K562 (cell line): ENCODE measurements at regions not wholly inside any gene's neighbourhood (a gene's known extent, or its start where the extent isn't known, plus 50 kb on each side); places are given as distances from the start of the nearest gene placed in this dataset.

Source experiments
- ATAC-seq: fragments of 200-7000 bp; cut with Tn5 transposase; 3 replicates; pipeline ENCODE4 v1.9.1; 2020; ENCODE audit warnings: moderate library complexity
- BruUV-seq: library from RNA; stranded (reverse); fragments of 400-500 nt; replicated peaks from 2 replicates; lab custom pipeline; 2021; lab: Mats Ljungman, UMichigan
- CTCF ChIA-PET: fragments of 300-600 bp; formaldehyde crosslinking; extraction: SDS; loops from one replicate; lab custom pipeline; 2021; ENCODE audit warnings: low intra/inter-chr PET ratio; lab: Yijun Ruan, JAX
- POLR2A ChIA-PET: fragments of 300-600, 350-650 bp; sonication (Branson Sonifier 250); formaldehyde crosslinking; extraction: SDS; loops from one replicate; lab custom pipeline; 2021; ENCODE audit warnings: antibody characterized with exemption, inconsistent platforms; lab: Yijun Ruan, JAX
- DNase-seq, 4 experiments: peaks; one replicate each; pipeline versions ENCODE4 v3.0.0 to v3.0.0-alpha.2; 2011 to 2018; ENCODE audit warnings: low spot score in 3 of 4, mixed read lengths in 3 of 4; ENCODE audit errors: extremely low read depth in 1 of 4
- FAIRE-seq: peaks from 2 replicates; lab custom pipeline; 2011; peaks lifted over from hg19 to GRCh38; lab: Jason Lieb, UNC
- H2AFZ ChIP-seq: 2 replicates; pipeline ENCODE4 v1.6.0; 2011; ENCODE audit warnings: low read depth, low read length, control low read depth, inconsistent platforms
- H3K27ac ChIP-seq: fragments of 200-600 bp; 3 replicates; pipeline ENCODE4 v1.8.0; 2011; ENCODE audit warnings: low read depth, mild to moderate bottlenecking, control low read depth, inconsistent platforms, low read length, moderate library complexity, mixed read lengths; ENCODE audit errors: extremely low read depth
- H3K27me3 ChIP-seq, 2 experiments: fragments of 300-600 bp in 1 of 2; 2 replicates in 1 of 2; 3 replicates in 1 of 2; pipeline versions ENCODE4 v1.6.0 to v1.8.0; 2011; ENCODE audit warnings: inconsistent platforms in 2 of 2, low read length in 2 of 2, mild to moderate bottlenecking in 1 of 2, mixed read lengths in 1 of 2, moderate library complexity in 1 of 2; ENCODE audit not compliant: control insufficient read depth in 2 of 2, insufficient read depth in 2 of 2
- H3K36me3 ChIP-seq: fragments of 300-600 bp; 3 replicates; pipeline ENCODE4 v1.8.0; 2011; ENCODE audit warnings: mild to moderate bottlenecking, low read length, inconsistent platforms; ENCODE audit not compliant: control insufficient read depth, insufficient read depth
- H3K4me1 ChIP-seq, 2 experiments: fragments of 200-600 bp in 1 of 2; replicated peaks in 1 of 2; 2 replicates in 1 of 2; 3 replicates in 1 of 2; pipeline versions ENCODE4 v1.5.1 to v1.8.0; 2011; ENCODE audit warnings: inconsistent platforms in 2 of 2, low read length in 2 of 2, mild to moderate bottlenecking in 1 of 2, mixed read lengths in 1 of 2, moderate library complexity in 1 of 2; ENCODE audit not compliant: control insufficient read depth in 2 of 2, insufficient read depth in 2 of 2
- H3K4me2 ChIP-seq: 2 replicates; pipeline ENCODE4 v1.6.1; 2011; ENCODE audit warnings: low read length, control low read depth, inconsistent platforms, mixed read lengths; ENCODE audit not compliant: insufficient read depth
- H3K4me3 ChIP-seq: fragments of 200-600 bp; sonication (generic), shearing (Covaris generic); 2 replicates; pipeline ENCODE4 v1.5.1; 2016; ENCODE audit warnings: control low read depth, inconsistent platforms
- H3K79me2 ChIP-seq: fragments of 200-600 bp; 3 replicates; pipeline ENCODE4 v1.8.0; 2011; ENCODE audit warnings: low read length, inconsistent platforms; ENCODE audit not compliant: control insufficient read depth, insufficient read depth
- H3K9ac ChIP-seq, 2 experiments: 2 replicates each; pipeline versions ENCODE4 v1.6.0 to v1.6.1; 2011; ENCODE audit warnings: low read depth in 2 of 2, low read length in 2 of 2, control low read depth in 1 of 2, inconsistent platforms in 1 of 2, mild to moderate bottlenecking in 1 of 2, mixed read lengths in 1 of 2; ENCODE audit not compliant: insufficient read depth in 1 of 2
- H3K9me1 ChIP-seq: one replicate; pipeline ENCODE4 v1.6.0; 2011; ENCODE audit warnings: inconsistent platforms, mild to moderate bottlenecking, low read length, moderate library complexity; ENCODE audit not compliant: control insufficient read depth, insufficient read depth
- H3K9me3 ChIP-seq: replicated peaks from 2 replicates; pipeline ENCODE4 v1.5.1; 2011; ENCODE audit warnings: low read depth, low read length, inconsistent platforms; ENCODE audit not compliant: control insufficient read depth, insufficient read depth
- H4K20me1 ChIP-seq: replicated peaks from 2 replicates; pipeline ENCODE4 v1.6.1; 2011; ENCODE audit warnings: low read length, inconsistent platforms, mixed read lengths; ENCODE audit not compliant: control insufficient read depth, insufficient read depth
- GTF2B ChIP-seq: IDR thresholded peaks from 2 replicates; pipeline ENCODE4 v1.6.1; 2011; ENCODE audit not compliant: insufficient read length; ENCODE audit errors: extremely low read depth
- HMGN3 ChIP-seq: IDR thresholded peaks from 2 replicates; pipeline ENCODE4 v1.6.1; 2011; ENCODE audit warnings: borderline replicate concordance, low read depth, mild to moderate bottlenecking, mixed read lengths, low read length; ENCODE audit not compliant: insufficient read length; ENCODE audit errors: extremely low read depth
- MYBL2 ChIP-seq, 2 experiments: fragments of 450-650 bp in 1 of 2; sonication (generic) in 1 of 2; formaldehyde crosslinking in 1 of 2; IDR thresholded peaks; 2 replicates each; pipeline versions ENCODE4 v1.6.1 to v1.8.1; 2017 to 2022; ENCODE audit warnings: borderline replicate concordance in 1 of 2, inconsistent platforms in 1 of 2, low read depth in 1 of 2, mild to moderate bottlenecking in 1 of 2, missing genetic modification reagents in 1 of 2, moderate library complexity in 1 of 2
- NFIC ChIP-seq: fragments of 450-650 bp; IDR thresholded peaks from 2 replicates; pipeline ENCODE4 v1.6.1; 2017; ENCODE audit warnings: mild to moderate bottlenecking, inconsistent platforms
- NKRF ChIP-seq: fragments of 450-650 bp; IDR thresholded peaks from 2 replicates; pipeline ENCODE4 v1.6.1; 2016; ENCODE audit warnings: borderline replicate concordance
- PRDM10 ChIP-seq: fragments of 450-650 bp; IDR thresholded peaks from 2 replicates; pipeline ENCODE4 v1.6.1; 2018; ENCODE audit not compliant: partially characterized antibody
- ZFP1 ChIP-seq: fragments of 450-650 bp; formaldehyde crosslinking; IDR thresholded peaks from 2 replicates; pipeline ENCODE4 v1.4.0; 2020; ENCODE audit warnings: mild to moderate bottlenecking, mixed read lengths
- ZNF766 ChIP-seq: fragments of 200-800 bp; sonication (Bioruptor generic); conservative IDR thresholded peaks from 2 replicates; pipeline ENCODE4 v1.6.1; 2016; ENCODE audit warnings: missing genetic modification characterization, missing compliant biosample characterization
- WGBS: fragments of 100-300 bp; shearing (Covaris generic); methylation state at CpG from one replicate; pipeline ENCODE4 v1.1.6; 2016; ENCODE audit warnings: low coverage, mixed read lengths; ENCODE audit not compliant: insufficient coverage; ENCODE audit errors: missing lambda C conversion rate; 5-methylcytosine and 5-hydroxymethylcytosine counted together
- in situ Hi-C: fragments of 300-500 bp; cut with MboI; formaldehyde crosslinking; loops from 4 replicates; pipeline ENCODE4 v1.15.0; 2018; ENCODE audit warnings: inconsistent platforms, mixed read lengths
- intact Hi-C: fragments of 100-400 bp; cut with micrococcal nuclease; formaldehyde crosslinking; loops from 2 replicates; pipeline ENCODE4 v1.14.2; 2022

GRCh38 chr13:79770056-79770455, 289.1 kb downstream of the NDFIP2 start:
- Histone ChIP-seq H3K9me3 (no peaks in the 10 kb centered on the region), H3K9ac (no peak overlapping the region), H3K79me2 (no peaks in the 10 kb centered on the region), H3K4me2 (no peak overlapping the region), H3K27me3 (no peaks in the 10 kb centered on the region), H3K36me3 (no peaks in the 10 kb centered on the region), H3K9me1 (no peaks in the 10 kb centered on the region), H4K20me1 (no peaks in the 10 kb centered on the region), H3K4me3 (no peak overlapping the region), H2AFZ (no peak overlapping the region), H3K27ac (no peak overlapping the region), H3K4me1 (no peaks in the 10 kb centered on the region)
- TF ChIP-seq NFIC (no peak), ZFP1 (CRISPR knock-in tag) (no peak)
- DNase-seq = no peak
- 0% methylated on average over 1 of the region's 1 CpG for WGBS
- FAIRE-seq = no peak
- no peak for ATAC-seq
- in situ Hi-C loops (no loop called here), intact Hi-C loops (no loop called here)
- POLR2A ChIA-PET = no interaction called here
- BruUV-seq = no TSS peak
- CTCF ChIA-PET = no interaction called here

DNA sequence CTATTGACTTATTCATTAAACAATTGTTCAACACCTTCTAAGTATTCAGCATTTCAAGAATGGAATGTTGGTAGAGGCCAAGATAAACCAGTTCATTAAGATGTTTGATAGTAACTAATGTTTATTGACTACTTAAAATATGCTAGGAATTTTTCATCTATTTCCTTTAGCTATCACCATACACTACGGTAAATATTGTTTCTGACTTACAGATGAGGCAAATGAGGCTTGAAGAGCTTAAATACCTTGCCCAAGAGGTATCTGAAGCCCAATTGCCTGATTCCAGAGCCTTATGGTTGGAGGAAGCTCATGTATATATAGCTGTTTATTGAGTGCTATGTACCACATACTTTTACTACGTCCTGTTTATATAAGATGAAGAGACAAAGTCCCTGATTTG, 286.2 kb downstream of the NDFIP2 start:
- ATAC-seq (no peak), FAIRE-seq (no peak), DNase-seq (no peak)
- Histone ChIP-seq H3K27ac (no peak overlapping the region), H3K9me1 (no peaks in the 10 kb centered on the region), H2AFZ (no peak overlapping the region), H4K20me1 (no peaks in the 10 kb centered on the region), H3K9me3 (no peaks in the 10 kb centered on the region), H3K4me1 (no peaks in the 10 kb centered on the region), H3K27me3 (no peaks in the 10 kb centered on the region), H3K4me2 (no peak overlapping the region), H3K79me2 (no peaks in the 10 kb centered on the region), H3K9ac (no peak overlapping the region), H3K4me3 (no peak overlapping the region), H3K36me3 (no peaks in the 10 kb centered on the region)
- ChIA-PET POLR2A (no interaction called here), CTCF (no interaction called here)
- intact Hi-C loops = no loop called here
- WGBS = 3% methylated on average over 2 of the region's 2 CpGs
- no TSS peak for BruUV-seq
- in situ Hi-C loops = no loop called here
- no peak for TF ChIP-seq PRDM10
- no peak for TF ChIP-seq ZNF766
- TF ChIP-seq HMGN3 = no peak
- no peak for TF ChIP-seq MYBL2 (IDR thresholded peaks at IDR 0.05; ENCODE audit: low read depth)
- no peak for TF ChIP-seq MYBL2 (CRISPR knock-in tag; IDR thresholded peaks at IDR 0.05; ENCODE audit: borderline replicate concordance)
- no peak for TF ChIP-seq NKRF
- no peak for TF ChIP-seq GTF2B
